CD4-positive, alpha-beta T cell treated with Interleukin-2 at 100 ng/mL for 4 hours (primary cell): ENCODE measurements at regions not wholly inside any gene's neighbourhood (a gene's known extent, or its start where the extent isn't known, plus 50 kb on each side); places are given as distances from the start of the nearest gene placed in this dataset.
A peak's percentile ranks its signal among the peaks of the same experiment; 100 is the strongest.
"Not testable (repeated sequence)": the region's sequence is repeated elsewhere in the genome, so short reads cannot be mapped to it uniquely, and the experiment has no call there.

Source experiments
- DNase-seq: peaks from one replicate; pipeline ENCODE4 v3.0.0-alpha.2; 2020; ENCODE audit warnings: low spot score

DNA sequence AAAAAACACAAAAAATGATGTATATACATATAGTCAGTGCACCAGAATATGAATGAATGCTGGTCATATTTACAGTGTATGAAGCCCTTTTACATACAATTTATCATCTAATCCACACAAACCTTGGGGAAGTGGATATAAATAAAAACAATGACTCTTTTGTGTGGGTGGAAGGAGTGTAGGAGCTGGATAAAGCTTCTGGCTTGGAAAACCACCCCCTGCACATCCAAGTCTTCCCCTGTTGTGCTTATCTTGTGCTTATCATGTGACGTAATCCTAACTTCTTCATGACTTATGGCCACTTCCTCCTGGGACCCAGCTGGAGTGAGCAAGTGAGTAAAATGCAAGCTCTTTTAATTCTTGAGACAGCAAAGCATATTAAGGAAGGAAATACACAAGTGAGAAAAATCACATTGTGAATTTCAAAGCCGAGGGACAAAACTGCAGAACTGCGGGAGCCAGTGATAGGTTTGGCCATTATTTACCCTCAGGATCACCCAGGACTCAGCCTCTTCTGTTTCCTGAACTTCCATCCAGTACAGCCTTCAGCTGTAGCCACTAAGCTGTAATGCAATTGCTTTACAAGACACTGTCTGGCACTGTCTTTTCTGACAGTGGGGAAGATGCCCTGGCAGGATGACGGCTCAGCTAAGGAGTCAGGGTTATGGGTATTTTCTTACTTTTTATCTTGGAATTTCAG lies 104.0 kb upstream of the PPM1J start:
- DNase-seq, result no peak

DNA sequence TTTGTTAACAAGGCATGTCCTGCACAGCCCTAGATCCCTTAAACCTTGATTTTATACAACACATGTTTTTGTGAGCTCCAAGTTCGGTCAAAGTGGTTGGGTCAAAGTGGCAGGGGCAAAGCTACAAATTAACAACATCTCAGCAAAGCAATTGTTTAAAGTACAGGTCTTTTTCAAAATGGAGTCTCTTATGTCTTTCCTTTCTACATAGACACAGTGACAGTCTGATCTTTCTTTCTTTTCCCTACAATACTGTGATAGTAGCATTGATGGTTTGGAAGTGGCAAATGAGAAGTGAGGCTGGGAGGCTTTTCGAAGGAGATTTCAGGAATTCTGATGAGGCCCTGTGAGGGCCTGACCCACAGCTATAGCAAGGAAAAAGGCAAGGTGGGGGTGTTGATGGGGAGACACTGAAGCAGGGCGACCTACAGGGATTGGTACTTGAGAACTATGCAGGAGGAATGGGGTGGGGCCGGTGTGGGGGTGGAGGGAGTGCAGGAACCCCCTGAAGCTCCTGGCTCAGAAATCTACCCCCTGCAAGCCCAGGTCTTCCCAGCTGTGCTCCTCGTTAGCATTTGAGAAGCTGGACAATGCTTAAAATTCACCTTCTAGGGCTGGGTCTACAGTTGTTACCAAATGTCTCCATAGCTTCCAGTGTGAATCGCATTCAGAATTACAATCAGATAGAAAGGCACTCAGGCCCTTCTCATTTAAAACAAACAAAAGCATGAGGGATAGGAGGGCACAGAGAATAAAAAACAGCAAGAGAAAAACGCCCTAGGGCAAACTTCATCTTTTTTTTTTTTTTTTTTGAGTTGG lies 102.6 kb upstream of the PPM1J start:
- no peak for DNase-seq

DNA sequence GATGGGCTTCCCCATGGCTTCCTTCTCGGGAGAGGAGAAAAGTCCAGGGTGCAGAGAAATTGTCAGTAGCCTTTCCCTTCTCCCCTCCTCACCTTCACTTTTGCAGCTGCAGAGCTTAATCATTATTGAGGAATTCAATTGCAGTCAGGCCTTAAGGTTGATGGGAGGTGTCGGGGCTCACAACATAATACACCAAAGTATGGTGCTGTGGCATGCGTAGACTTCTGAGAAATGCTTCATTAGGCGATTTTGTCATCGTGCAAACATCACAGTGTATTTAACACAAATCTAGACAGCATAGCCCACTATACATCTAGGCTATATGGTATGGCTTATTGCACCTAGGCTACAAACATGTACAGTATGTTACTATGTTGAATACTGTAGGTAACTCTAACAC lies 100.2 kb upstream of the PPM1J start:
- DNase-seq, result no peak

DNA sequence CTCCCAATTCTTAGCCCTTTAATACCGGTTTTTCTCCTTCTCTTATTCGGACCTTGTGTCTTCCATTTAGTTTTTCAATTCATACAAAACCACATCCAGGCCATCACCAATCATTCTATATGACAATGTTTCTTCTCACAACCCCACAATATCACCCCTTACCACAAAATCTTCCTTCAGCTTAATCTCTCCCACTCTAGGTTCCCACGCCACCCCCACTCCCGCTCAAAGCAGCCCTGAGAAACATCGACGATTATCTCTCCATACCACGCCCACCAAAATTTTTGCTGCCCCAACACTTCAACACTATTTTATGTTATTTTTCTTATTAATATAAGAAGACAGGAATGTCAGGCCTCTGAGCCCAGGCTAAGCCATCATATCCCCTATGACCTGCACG lies 99.5 kb upstream of the PPM1J start:
- not testable (repeated sequence) for DNase-seq

DNA sequence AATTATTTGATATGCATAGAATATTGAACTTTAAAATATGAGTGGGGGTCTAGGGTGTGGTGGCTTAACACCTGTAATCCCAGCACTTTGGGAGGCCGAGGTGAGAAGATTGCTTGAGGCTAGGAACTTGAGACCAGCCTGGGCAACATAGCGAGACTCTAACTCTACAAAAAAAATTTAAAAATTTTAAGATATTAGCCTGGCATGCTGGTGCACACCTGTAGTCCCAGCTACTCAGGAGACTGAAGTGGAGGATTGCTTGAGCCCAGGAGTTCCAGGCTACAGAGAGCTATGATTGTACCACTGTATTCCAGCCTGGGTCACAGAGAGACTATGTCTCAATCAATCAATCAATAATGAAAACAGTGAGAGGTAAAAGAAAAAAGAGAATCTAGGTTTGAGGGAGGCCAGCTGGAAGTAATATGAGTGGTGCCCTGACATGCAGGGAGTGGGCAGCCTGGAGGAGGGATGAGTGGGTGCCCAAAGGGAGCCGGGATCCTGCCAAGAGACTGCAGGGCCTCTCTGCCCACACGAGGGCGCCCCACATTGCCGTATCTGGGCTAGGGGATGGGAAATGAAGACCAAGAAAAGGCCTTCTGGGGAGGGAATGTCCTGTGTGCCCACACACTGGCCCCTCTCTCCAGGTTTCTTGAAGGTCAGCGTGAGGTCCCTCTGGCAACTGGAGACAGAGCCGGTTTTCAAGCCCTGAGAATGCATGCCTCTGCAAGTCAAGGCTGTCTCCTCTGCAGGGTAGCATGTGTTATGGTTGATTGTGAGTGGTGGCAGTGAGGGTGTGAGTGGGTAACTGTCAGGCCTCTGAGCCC lies 93.9 kb upstream of the PPM1J start:
- peak; percentile 47 for DNase-seq

DNA sequence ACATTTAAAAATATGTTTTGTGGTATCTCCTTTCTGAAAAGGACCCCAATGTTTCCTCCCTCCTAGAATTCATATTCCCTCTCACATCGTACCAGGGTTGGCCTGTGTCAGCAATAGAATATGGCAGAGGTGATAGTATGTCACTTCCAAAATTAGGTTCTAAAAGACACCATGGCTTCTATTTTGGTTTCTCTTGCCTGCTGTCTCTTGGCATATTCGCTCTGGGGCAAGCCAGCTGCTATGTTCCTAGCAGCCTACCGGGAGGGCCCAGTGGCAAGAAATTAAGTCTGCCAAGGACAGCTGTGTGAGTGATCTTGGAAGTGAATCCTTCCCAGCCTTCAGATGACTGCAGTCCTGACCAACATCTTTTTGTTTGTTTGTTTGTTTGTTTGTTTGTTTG lies 92.9 kb upstream of the PPM1J start:
- no peak for DNase-seq

DNA sequence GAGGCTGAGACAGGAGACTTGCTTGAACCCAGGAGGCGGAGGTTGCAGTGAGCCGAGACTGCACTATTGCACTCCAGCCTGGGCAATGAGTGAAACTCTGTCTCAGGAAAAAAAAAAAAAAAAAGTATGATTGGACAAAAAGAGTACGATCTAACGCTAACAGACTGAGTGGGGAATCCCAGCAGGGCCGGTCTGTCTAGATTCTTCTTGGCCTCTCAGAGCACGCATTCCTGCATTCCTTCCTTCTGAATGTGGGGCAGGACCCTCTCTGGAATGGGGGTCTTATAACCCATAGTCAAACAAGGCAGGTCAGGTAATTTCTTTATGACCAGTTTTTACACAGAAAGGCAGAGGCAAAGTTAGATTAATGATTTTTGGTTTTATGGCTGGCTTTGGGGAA lies 92.0 kb upstream of the PPM1J start:
- no peak for DNase-seq

DNA sequence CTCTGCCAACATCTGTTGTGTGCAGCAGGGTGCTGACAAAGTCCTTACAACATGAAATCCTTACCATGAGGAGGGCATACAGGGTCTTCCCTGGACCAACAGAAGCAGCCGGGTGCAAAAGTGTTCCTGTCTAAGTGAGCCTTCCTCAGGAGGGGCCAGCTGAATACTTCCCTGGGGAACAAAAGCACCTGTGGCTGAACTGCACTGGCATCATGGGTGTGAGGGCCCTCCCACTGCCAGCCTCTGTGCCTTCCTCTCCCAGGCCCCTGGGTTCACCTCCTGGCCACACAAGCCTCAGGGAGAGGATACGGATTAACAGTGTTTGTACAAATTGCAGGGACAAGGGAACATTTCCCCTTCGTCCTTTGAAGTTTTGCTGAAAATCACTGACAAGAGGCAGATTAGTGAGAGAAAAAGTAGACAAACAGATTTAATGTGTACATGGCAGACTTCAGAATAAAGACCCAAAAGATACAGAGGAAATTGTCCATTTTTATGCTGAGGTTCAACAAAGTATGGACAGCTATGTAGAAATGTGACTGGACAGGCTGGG lies 91.0 kb upstream of the PPM1J start:
- DNase-seq, result no peak

DNA sequence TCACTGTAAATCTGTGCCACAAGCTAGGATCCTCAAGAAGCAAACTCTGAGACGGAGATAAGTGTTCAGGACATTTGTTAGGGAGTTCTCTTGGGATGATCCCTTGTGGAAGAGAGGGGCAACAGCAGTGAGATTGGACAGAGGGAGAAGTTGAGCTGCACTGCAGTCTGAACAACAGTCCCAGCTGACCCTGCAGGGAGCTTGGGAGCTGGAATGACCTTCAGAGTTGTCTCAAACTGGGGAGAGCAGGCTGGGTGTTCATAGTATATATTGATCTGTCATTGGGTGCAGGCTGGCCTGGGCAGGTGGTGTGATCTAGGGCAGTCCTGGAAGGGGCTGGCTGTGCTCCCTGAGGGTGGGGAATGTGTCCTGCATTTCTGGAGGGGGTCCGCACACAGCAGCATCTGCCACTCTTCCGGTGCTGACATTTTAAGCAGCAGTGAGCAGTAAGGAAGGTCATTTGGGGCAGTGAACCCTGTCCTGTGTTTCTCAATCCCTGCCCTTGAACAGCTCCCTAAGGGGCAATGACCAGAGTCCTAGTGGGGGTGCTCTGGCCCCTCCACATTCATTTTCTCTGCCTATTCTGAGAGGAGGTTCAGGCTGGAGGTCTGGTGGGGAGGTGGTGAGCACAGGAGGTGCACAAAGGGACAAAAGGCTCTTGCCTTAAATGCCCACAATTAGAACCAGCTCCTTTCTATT lies 90.2 kb upstream of the PPM1J start:
- no peak for DNase-seq

DNA sequence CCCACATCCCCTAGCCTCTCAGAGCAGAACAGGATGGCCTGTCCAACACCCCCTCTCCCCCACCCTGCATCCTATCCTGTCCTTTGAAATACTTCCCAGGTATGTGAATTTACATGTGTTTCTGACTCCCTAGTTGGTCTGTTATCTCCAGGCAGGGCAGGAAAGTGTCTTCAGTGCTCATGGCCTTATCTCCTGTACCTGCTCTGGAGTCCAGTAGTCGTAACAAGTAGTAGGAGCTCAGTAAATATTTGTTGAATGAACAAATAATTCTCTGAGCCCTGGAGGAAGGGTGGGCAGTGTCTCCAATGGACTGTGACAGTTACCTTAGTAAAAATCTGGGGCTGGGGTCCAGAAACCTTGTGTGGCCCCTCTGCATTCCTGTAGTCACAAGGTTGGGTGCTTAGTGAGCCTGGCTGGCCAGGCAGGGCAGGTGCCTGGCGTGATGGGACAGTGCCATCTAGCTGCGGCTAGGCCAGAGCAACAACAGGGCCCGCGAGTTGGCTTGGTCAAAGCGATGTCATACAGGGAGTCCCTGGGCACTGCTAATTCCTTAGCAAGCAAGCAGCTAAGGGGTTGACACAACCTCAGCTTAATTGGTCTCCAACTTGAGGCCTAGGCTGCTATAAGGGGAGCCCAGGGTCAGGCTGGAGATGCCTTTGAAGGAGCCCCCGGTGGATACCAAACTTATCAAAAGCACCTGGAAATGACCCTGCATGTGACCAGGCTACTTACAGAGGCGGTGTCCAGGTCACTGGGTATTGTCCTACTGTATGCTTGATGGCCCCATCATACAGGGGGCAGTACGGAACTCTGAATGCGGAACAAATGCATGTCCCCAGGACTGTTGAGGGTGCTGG lies 89.0 kb upstream of the PPM1J start:
- peak; percentile 27 for DNase-seq

DNA sequence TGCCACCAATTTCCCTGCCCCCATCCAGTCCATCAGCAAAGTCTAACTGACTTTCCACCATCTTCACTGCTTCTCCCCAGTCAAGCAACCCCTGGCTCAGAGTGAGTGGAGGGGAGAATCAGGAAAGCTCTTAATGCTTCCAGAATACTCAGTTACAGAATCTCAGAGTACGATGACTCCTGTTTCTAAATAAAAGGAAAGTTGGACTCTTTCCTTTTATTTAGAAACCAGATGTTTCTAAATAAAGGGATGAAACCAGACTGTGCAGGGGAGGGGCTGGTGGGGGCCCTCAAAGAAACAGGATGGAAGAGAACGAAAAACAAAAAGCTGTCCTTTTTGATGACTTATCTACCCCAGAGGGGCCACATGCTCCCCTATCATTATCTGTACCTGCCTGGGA lies 85.2 kb upstream of the PPM1J start:
- no peak for DNase-seq

DNA sequence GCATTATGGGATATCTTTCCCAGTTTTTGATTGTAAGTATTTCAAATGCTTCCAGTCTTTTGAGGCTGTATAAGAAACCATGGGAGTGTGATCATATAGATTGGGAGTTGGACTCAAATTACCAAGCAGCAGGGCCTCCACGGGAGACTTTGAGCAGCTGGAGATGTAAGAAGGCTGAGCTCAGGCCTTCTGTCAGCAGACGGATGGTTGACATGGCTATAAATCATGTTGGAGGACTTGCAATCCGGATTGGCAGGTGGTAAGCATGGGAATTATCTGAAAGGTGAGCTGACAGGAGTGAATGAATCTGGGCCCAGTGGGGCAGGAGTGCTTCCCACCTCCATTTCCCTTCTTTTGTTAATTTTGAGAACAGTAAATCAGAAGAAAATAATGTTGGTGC lies 83.2 kb upstream of the PPM1J start:
- no peak for DNase-seq

DNA sequence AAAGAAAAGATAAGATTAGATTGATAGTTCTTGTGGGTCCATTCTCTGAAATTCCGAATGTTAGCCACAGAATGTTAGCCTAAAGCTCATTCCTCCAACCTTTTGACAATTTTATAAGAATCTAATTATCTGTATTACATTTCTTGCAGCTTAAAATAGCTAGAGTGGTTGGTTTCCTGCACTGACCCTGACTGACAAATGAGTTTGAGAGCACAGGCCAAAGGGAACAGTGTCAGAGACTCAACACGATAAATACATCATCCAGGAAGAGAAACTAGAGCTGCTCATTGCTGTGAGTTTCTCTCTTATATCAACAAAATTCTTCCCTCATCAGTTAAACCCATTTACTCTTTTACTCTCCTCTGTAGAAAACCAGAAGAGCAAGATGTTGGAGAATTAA lies 82.1 kb upstream of the PPM1J start:
- no peak for DNase-seq

DNA sequence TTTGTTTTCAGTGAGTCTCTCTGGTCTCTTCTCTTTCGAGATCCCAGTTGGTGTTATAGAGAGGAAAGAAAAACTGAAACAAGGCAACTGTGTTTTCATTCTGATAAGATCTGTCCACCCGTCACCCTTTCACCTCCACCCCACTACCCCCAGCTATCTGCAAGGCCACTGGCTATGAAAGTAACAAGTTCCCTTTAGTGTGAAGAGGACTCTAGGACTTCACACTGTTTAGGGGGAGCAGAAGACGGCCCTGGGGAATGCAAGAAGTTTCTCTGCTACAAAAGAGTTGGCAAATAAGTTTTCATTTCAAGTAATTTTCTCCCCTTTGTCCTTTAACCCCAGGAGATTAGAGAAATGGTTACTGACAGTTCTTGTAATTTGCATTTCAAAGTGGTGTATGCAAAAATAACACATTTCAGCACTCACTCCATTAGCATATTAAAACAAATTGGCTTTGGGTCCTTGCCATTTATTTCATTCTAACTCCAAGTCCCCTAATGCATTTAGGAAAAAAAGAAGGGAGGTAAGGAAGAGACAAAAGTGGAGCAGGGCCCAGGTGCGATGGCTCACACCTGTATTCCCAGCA lies 79.6 kb upstream of the PPM1J start:
- DNase-seq, result no peak

DNA sequence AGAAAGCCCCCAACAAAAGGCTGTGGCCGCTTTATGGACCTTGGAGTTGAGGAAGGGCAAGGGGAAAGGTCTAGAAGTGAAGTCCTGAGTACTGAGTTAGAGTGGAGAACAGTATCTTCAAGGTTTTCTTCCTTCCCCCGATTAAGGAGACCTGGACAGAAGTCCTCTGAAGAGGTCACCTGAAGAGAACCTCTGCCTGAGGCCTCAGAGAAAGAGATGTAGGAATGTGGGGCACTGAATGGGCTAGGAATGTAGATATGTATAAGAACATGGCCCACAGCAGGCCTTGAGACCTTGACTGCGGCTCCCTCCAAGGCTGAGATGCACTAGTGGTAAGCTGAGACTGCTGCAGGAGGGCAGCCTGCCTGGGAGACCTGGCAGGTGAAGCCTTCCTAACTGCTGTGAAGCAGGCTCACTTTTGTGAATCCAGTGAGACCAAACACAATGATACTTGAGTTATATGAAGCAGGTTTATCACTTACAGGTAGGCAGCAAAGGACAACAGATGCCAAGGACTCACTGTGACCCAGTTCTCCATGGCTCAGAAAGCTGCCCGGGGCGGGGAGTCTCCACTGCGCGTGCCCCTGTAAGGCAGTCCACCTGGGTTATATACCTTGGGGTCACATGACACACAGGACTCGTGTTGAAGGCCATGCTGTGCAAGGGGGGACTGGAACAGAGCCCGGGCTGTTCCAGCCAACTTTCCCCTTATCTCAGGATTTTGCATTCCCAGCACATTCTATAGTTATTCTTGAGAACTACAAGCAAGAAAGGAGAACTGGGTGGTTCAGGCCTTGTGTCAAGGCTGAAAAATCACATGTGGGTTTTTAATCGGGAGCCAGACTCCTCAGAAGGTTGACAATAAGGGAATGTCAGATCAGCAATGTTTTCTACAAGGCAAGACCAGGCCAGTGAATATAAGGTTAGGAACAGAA lies 78.8 kb upstream of the PPM1J start:
- DNase-seq, result no peak

DNA sequence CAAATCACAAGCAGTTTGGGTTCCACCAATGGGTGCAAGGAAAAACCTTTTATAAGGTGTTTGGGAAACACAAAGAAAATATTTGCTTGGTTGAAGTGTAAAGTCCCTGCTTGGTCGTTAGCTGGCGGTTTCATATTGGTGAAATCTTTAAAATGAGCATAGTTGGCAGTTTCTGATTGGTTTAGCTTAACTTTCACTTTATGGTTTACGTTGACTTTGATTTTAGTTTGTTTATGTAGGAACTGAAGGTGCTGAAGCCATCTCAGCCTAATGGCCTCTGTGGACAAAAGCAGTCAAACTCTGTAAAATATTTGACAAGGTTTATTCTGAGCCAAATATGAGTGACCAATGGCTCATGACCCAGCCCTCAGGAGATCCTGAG lies 76.6 kb upstream of the PPM1J start:
- no peak for DNase-seq

DNA sequence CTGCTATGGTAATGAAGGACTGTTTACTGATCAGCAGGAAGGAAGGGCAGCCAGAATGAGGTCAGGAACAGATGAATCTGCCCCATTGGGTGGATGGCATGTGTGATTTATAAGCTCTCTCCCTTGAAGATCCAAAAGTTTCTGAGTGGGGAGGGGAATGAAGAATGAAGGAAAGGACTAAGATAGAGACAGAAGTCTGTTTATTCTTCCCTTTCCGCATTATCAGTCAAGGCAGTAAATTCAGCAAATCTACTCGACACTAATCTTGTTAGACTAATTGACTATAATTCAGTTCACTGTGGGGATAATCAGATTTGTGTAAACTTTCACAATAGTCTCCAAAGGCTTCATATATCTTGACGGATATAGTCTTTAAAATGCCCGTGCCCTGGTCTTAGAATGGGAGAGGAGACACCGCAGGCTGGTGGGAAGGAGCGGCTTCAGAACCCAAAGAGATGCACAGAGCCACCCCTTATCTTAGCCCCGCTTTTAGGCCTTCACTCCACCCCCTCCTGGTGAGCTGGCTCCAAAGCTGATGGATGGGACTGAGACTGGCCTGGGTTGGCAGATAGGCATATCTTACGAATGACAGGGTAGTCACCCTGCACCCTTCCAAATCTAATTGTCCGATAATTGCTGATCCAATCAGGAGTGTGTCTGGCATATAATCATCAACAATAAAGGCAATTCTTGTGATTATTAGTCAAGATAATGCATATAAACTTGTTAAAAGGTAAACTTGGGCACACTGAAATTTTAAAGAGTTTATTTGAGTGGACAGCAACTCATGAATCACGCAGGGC lies 76.0 kb upstream of the PPM1J start:
- DNase-seq, result no peak

DNA sequence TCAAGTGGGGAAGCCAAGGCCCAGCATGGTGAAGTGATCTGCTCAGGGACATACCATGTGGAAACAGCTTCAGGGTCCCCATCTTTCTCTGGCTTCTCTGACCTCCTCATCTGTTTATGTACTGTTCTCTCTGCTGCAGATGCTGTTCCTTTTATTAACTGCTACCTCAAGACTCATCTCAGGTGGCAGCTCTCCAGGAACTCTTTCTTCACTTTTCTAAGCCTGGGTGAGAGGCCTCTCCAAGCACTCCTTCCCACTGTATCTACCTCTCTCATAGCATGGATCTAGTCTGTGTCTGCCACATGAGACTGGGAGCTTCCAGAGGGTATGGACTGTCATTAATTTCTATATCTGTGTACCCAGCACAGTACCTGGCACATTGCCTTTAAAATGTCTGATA lies 73.4 kb upstream of the PPM1J start:
- no peak for DNase-seq

DNA sequence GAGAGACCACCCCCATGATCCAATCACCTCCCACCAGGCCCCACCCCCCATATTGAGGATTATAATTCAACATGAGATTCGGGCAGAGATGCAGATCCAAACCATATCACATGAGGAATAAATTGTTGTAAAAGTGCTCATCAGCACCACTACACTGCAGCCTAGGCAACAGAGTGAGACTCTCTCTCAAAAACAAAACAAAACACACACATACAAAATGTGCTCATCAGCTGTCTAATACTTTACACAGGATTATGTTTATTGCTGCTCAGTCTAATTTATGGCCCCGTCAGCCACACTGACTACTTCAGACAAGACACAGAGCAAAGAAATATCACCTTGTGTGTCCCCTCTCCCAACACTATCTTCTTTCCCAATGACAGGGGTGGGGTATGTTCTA lies 72.9 kb upstream of the PPM1J start:
- no peak for DNase-seq
